Activated T-helper 2 cell treated with anti-CD3 and anti-CD28 coated beads, Interferon-gamma antibody, Interleukin-2, Interleukin-4, amounts not matched to agents 10 μg/mL and 5 μg/mL and 100 μg/mL, durations not matched to agents 14 hours and 24 hours and 36 hours (primary cell): ENCODE measurements at regions not wholly inside any gene's neighbourhood (a gene's known extent, or its start where the extent isn't known, plus 50 kb on each side); places are given as distances from the start of the nearest gene placed in this dataset.

Source experiments
- DNase-seq: peaks from one replicate; pipeline ENCODE4 v3.0.0; 2021; ENCODE audit warnings: low spot score
- H3K27ac Mint-ChIP-seq: one replicate; pipeline ENCODE4 v1.8.0; 2021; ENCODE audit warnings: mixed read lengths
- H3K27me3 Mint-ChIP-seq: one replicate; pipeline ENCODE4 v1.8.0; 2021; ENCODE audit warnings: low read depth, mixed read lengths
- H3K36me3 Mint-ChIP-seq: one replicate; pipeline ENCODE4 v1.8.0; 2021; ENCODE audit warnings: low read depth, mixed read lengths
- H3K4me1 Mint-ChIP-seq: one replicate; pipeline ENCODE4 v1.8.0; 2021; ENCODE audit warnings: low read depth, mixed read lengths
- H3K4me3 Mint-ChIP-seq: one replicate; pipeline ENCODE4 v1.8.0; 2021; ENCODE audit warnings: low read depth, mild to moderate bottlenecking, moderate library complexity, mixed read lengths
- H3K9me3 Mint-ChIP-seq: one replicate; pipeline ENCODE4 v1.8.0; 2021; ENCODE audit warnings: mixed read lengths
- intact Hi-C: fragments of 100-400 bp; cut with micrococcal nuclease; formaldehyde crosslinking; loops from one replicate; pipeline ENCODE4 v1.15.1; 2023

DNA sequence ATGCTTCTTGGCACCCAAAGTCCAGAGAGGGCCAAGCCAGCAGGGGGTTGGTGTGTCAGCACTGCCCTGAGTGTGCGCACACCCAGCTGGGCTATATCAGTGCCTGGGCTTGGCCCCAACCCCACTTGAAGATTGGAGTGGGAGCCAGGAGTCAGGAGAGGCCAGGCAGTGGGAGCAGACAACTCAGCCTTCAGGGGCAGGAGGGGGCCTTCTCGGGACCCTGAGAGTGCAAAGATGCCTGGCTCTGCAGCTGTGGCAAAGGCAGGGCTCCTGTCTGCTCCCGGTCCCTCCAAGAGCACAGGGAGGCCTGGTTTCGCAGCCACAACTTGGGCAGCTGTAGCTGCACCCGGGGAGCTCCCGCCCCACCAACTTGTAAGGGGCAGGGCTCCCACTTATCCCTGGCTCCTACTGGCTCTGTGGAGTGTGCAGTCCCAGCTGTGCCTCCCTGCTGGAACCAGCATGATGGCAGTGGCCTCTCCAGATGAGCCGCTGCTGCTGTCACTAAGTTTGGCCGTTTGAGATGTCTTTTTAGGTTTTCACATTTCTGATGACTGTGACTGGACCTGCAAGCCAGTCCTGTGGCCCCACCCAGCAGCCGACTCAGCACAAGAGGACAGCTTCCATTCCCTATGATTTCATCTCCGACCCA, 148.8 kb upstream of the HS6ST1 start:
- Mint-ChIP-seq H3K36me3 (peaks cover 28% of the 10 kb centered on the region), H3K27ac (no peak overlapping the region), H3K27me3 (peaks cover 2% of the 10 kb centered on the region), H3K9me3 (peaks cover 38% of the 10 kb centered on the region), H3K4me3 (no peak overlapping the region), H3K4me1 (peaks cover 8% of the 10 kb centered on the region)
- intact Hi-C loops: no loop called here
- no peak for DNase-seq

- DNase-seq: no peak
- intact Hi-C loops: no loop called here
Observed at GRCh38 chr2:128468186-128468920, 149.7 kb upstream of the HS6ST1 start.

GRCh38 chr2:128469203-128469602, 150.5 kb upstream of the HS6ST1 start:
- Mint-ChIP-seq H3K9me3 (peaks cover 38% of the 10 kb centered on the region), H3K27me3 (no peaks in the 10 kb centered on the region), H3K27ac (no peak overlapping the region), H3K4me3 (no peak overlapping the region), H3K4me1 (peaks cover 20% of the 10 kb centered on the region), H3K36me3 (peaks cover 31% of the 10 kb centered on the region)
- intact Hi-C loops: no loop called here
- no peak for DNase-seq

More at GRCh38 chr2:128468186-128468920, 149.7 kb upstream of the HS6ST1 start:
- peaks cover 38% of the 10 kb centered on the region for H3K9me3 Mint-ChIP-seq
- peaks cover 15% of the 10 kb centered on the region for H3K4me1 Mint-ChIP-seq
- H3K27ac Mint-ChIP-seq: no peak overlapping the region
- no peaks in the 10 kb centered on the region for H3K27me3 Mint-ChIP-seq
- H3K36me3 Mint-ChIP-seq: peaks cover 31% of the 10 kb centered on the region
- H3K4me3 Mint-ChIP-seq: no peak overlapping the region

- Mint-ChIP-seq H3K4me1 (peaks cover 27% of the 10 kb centered on the region), H3K27ac (no peak overlapping the region), H3K9me3 (peaks cover 38% of the 10 kb centered on the region), H3K27me3 (no peaks in the 10 kb centered on the region), H3K36me3 (peaks cover 31% of the 10 kb centered on the region), H3K4me3 (no peak overlapping the region)
- DNase-seq: no peak
- intact Hi-C loops: loop anchor here (5.0 kb wide), 2 partner anchors 148 to 828 kb away; no protein-coding TSS in a partner anchor
Observed at GRCh38 chr2:128469875-128470274, 151.2 kb upstream of the HS6ST1 start.

GRCh38 chr2:128472789-128473174, 154.1 kb upstream of the HS6ST1 start:
- no peak for DNase-seq
- peaks cover 4% of the 10 kb centered on the region for H3K27me3 Mint-ChIP-seq
- peak overlapping the region; percentile 3 for H3K4me3 Mint-ChIP-seq
- peaks cover 34% of the 10 kb centered on the region for H3K4me1 Mint-ChIP-seq
- H3K27ac Mint-ChIP-seq: peak overlapping the region; percentile 86
- H3K36me3 Mint-ChIP-seq: peaks cover 29% of the 10 kb centered on the region
- intact Hi-C loops: loop anchor here (1.0 to 5.0 kb wide), 6 partner anchors 48 to 830 kb away; no protein-coding TSS in a partner anchor
- H3K9me3 Mint-ChIP-seq: peaks cover 35% of the 10 kb centered on the region

DNA sequence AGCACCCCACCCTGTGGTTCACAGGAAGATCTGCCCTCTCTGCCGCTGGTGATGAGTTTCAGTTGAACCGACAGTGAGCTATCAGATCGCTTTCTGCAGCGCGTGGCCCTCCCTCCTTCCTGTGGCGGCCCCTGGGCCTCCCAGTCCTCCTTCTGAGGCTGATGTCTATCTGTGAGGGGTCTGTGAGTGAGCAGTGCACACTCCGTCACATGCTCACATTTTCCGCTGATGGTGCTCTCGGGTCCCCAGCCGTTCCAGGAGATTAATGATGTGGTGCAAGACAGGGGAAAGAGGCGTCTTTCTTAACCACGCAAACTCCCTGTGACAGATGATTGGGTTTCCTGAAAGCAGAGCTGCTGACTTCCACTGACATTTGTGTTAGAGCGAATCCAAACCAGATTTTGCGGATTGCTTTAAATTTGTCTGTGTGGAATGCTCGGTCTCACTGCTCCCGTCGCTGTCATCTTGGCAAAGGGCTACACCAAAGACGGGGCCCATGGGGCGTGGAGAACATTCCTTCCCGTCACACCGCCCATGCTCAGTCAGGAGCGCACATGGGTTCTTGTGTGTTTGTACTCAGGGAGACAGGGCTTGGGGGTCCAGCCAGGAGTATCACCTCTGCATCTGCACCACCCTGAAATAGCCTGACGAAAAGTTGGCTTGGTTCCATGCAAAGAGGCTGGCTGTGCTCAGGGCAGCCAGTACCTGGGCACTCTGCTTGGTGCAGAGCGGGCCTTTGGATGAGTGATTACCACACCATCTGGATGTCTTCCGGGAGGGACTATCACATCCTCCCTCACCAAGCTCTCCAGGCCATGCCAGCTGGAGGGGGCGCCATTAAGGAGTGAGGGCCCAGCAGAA, 154.7 kb upstream of the HS6ST1 start:
- peak; percentile 82 for DNase-seq
- Mint-ChIP-seq H3K36me3 (peaks cover 26% of the 10 kb centered on the region), H3K4me3 (peak overlapping the region; percentile 24), H3K4me1 (peaks cover 34% of the 10 kb centered on the region), H3K9me3 (peaks cover 28% of the 10 kb centered on the region), H3K27ac (peak overlapping the region; percentile 86), H3K27me3 (peaks cover 6% of the 10 kb centered on the region)
- intact Hi-C loops: loop anchor here (1.0 to 5.0 kb wide), 6 partner anchors 47 to 831 kb away; no protein-coding TSS in a partner anchor

DNA sequence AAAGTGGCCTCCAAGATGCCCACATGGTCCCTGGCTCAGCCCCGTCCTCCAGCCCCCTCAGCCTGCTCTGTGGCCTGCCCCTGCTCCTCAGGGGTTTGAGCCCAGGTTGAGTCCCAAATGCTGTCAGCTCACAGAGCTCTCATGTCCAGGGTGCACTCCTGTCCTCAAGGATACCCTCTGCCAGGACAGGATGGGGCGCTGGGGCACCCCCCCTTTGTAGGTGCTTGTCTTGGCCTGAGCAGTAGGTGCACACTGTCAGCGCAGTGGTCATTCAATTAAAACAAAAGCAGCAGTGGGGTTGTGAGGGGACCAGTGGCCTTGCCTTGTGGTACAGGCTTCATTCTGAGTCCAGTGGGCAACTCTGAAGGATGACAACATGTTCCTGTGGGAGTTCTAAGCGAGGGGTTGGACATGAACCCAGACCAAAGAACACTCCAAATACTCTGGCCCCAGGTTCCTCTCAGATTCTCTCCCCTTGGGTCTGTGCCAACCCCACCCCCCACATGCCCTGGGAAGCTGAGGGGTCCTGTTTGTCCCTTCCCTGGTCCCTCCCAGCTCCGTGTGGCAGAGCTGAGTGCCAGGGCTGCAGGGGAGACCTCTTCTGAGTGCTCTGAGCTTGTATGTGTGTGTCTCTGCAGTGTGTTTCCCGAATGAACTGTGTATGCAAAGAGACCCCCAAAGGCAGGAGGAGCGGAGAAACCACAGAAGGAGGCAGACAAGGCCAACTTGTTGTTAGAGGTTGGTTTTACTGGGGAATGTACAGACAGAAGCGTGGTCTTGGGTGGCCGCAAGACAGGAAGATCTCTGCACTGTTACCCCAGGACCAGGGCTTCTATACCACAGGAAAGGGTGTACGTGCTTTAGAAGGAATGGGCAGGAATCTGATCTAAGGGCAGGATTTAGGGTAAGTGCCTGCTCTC, 155.6 kb upstream of the HS6ST1 start:
- peak overlapping the region; percentile 24 for H3K27ac Mint-ChIP-seq

GRCh38 chr2:128474962-128475361, 156.3 kb upstream of the HS6ST1 start:
- H3K4me3 Mint-ChIP-seq: no peak overlapping the region
- no peak overlapping the region for H3K27ac Mint-ChIP-seq
- peaks cover 34% of the 10 kb centered on the region for H3K4me1 Mint-ChIP-seq
- peaks cover 13% of the 10 kb centered on the region for H3K9me3 Mint-ChIP-seq
- H3K27me3 Mint-ChIP-seq: peaks cover 14% of the 10 kb centered on the region
- no peak for DNase-seq
- peaks cover 15% of the 10 kb centered on the region for H3K36me3 Mint-ChIP-seq
- intact Hi-C loops: loop anchor here (5.0 kb wide), 2 partner anchors 153 to 833 kb away; no protein-coding TSS in a partner anchor

More for the DNA sequence above, 155.6 kb upstream of the HS6ST1 start:
- Mint-ChIP-seq H3K9me3 (peaks cover 19% of the 10 kb centered on the region), H3K4me3 (no peak overlapping the region), H3K27me3 (peaks cover 13% of the 10 kb centered on the region), H3K4me1 (peaks cover 34% of the 10 kb centered on the region), H3K36me3 (peaks cover 17% of the 10 kb centered on the region)
- no peak for DNase-seq
- intact Hi-C loops: loop anchor here (5.0 kb wide), 2 partner anchors 152 to 832 kb away; no protein-coding TSS in a partner anchor

GRCh38 chr2:128475427-128476211, 157.0 kb upstream of the HS6ST1 start:
- DNase-seq: no peak
- Mint-ChIP-seq H3K4me3 (no peak overlapping the region), H3K9me3 (peaks cover 11% of the 10 kb centered on the region), H3K27me3 (peaks cover 19% of the 10 kb centered on the region), H3K27ac (no peak overlapping the region), H3K4me1 (peaks cover 32% of the 10 kb centered on the region), H3K36me3 (peaks cover 10% of the 10 kb centered on the region)
- intact Hi-C loops: no loop called here

- peaks cover 28% of the 10 kb centered on the region for H3K27me3 Mint-ChIP-seq
Observed at GRCh38 chr2:128477026-128477820, 158.6 kb upstream of the HS6ST1 start.

GRCh38 chr2:128477891-128478290, 159.2 kb upstream of the HS6ST1 start:
- Mint-ChIP-seq H3K4me1 (peaks cover 21% of the 10 kb centered on the region), H3K27ac (no peak overlapping the region), H3K27me3 (peaks cover 31% of the 10 kb centered on the region), H3K36me3 (no peaks in the 10 kb centered on the region), H3K4me3 (no peak overlapping the region), H3K9me3 (peaks cover 5% of the 10 kb centered on the region)
- no peak for DNase-seq
- intact Hi-C loops: no loop called here

More at GRCh38 chr2:128477026-128477820, 158.6 kb upstream of the HS6ST1 start:
- intact Hi-C loops: no loop called here
- Mint-ChIP-seq H3K27ac (no peak overlapping the region), H3K4me3 (no peak overlapping the region), H3K9me3 (peaks cover 5% of the 10 kb centered on the region), H3K36me3 (peaks cover 4% of the 10 kb centered on the region), H3K4me1 (peaks cover 28% of the 10 kb centered on the region)
- no peak for DNase-seq
